C1 segment of cervical spinal cord (tissue), 14 donors: ENCODE measurements at regions not wholly inside any gene's neighbourhood (a gene's known extent, or its start where the extent isn't known, plus 50 kb on each side); places are given as distances from the start of the nearest gene placed in this dataset.
"Not testable (repeated sequence)": the region's sequence is repeated elsewhere in the genome, so short reads cannot be mapped to it uniquely, and the experiment has no call there.

ENCODE experiments used
- DNase-seq, 14 donors: peaks; one replicate each; lab custom pipeline; 2025; lab: John Stamatoyannopoulos, UW

DNA sequence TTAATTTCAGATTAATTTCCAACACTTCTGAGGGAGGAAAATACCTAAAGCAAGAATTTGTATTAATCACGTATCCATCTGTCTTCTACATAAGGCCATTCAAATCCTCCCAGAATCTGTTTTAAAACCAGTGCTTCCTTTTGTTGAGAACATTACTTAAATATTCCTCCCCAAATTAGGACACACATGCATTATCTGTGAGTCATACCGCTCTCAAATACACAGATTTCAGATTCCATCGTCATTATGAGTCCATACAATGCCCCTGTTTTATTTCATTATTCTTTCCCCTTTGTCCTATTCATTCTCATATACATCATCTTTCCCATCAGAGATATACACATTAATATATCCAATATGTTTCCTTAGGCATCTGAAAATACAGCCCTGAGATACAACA, 57.3 kb upstream of the PRSS12 start:
- DNase-seq, result no peak

DNA sequence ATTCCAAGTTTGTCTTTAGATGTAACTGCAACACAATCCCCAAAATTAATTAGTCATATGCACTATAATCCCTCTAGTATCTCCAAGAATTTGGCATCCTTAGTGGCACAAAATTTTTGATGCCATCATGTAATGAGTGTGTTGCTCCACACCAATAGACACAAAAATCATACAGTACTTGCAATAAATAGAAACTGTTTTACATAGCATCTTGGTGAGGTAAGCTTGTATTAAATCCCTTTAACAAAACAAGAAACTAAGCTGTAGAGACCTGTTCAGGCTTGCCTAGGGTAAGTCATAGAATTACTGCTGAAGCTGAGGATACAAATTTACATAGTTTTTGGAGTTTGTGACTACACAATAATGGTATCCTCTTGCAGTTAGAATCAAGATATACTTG, 64.5 kb upstream of the PRSS12 start:
- DNase-seq, result no peak

DNA sequence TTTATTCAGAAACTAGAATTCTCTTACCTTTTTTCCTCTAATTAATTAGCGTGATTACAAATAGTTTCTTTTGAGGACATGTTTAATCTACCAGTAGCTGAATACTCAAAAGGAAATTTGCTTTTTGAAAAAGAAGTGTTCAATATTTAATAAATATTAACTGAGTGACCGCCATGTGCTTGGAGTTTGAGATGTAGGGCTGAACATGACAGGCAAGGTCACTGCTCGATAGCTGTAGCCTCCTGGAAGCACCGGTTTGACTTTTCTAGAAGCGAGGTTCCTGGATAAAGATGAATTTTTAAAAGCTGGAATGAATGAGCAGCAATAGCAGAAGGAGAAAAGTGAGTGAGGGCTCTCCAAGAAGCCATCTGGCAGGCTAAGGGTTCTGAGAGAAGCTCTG, 65.0 kb upstream of the PRSS12 start:
- DNase-seq, result not testable (repeated sequence)

DNA sequence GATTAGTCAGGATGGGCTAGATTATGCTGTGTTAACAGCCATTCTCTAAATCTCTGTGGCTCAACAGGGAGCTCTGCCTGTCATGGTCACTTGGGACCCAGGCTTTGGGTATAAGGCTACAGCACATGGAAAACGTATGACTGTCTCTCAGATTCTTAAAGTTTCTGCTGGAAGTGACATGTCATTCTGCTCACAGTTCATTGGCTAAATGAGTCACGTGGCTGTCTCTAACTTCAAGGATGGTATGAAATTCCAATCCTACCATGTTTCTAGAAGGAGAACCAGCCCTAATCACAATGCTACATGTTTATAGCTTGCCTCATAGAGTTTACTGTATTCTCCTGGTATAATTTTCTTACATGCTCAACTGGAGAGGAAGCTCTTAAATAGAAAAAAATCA, 65.6 kb upstream of the PRSS12 start:
- not testable (repeated sequence) for DNase-seq

- not testable (repeated sequence) for DNase-seq
Observed at GRCh38 chr4:118419626-118420025, 66.8 kb upstream of the PRSS12 start.

GRCh38 chr4:118424062-118424461, 71.3 kb upstream of the PRSS12 start:
- peak in 4 of 14 donors; percentile 0 to 8 (median 4) for DNase-seq

DNA sequence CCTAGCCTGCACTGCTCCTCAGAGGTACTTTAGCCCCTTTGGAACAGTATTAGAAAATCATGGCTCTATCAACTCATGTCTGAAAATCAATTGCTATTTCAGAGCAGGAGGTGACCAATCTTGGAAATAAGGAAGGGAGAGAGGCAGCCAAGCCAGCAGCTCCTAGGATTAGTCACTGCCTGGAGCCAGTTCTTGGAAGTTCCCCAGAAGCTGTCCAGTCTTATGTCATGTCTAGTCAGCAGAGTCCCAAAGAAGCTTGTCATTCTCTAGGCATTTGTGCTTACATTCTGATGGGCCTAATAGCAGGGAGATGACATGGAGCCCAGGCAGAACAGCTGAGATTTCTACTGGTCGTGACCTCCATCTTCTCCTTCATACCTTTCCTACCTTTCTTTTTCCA, 76.1 kb upstream of the PRSS12 start:
- not testable (repeated sequence) for DNase-seq

DNA sequence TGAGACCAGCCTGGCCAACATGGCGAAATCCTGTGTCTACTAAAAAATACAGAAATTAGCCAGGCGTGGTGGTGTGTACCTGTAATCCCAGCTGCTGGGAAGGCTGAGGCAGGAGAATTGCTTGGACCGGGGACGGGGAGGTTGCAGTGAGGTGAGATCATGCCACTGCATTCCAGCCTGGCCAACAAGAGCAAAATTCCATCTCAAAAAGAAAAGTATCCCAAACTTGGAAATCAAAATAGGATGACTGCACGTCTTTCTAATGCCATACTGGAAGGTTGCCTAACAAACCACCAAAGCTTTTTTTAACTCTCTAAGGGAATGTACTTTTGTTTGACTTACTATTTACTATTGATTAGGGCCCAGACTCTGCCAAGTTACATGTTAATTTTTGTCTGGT, 79.6 kb upstream of the PRSS12 start:
- not testable (repeated sequence) for DNase-seq

GRCh38 chr4:118433612-118434375, 81.0 kb upstream of the PRSS12 start:
- not testable (repeated sequence) for DNase-seq

DNA sequence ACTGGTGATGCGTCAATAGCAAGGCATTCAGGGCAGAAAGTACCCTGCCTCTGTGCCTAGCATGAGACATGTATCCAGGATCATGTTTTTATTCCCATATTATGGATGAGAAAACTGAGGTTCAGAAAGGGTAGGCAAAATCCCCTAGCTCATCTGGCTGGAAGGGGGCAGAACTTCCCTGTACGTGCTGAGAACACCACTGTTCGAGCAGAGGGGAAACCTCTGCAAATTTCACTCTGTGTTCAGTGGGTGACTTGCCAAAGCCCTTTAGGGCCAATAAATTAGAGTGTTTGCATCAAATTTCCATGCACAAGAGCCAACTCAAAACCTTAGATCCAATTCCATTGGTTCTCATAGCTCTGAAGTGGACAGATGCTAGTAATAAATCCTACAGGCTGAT, 82.6 kb upstream of the PRSS12 start:
- not testable (repeated sequence) for DNase-seq

DNA sequence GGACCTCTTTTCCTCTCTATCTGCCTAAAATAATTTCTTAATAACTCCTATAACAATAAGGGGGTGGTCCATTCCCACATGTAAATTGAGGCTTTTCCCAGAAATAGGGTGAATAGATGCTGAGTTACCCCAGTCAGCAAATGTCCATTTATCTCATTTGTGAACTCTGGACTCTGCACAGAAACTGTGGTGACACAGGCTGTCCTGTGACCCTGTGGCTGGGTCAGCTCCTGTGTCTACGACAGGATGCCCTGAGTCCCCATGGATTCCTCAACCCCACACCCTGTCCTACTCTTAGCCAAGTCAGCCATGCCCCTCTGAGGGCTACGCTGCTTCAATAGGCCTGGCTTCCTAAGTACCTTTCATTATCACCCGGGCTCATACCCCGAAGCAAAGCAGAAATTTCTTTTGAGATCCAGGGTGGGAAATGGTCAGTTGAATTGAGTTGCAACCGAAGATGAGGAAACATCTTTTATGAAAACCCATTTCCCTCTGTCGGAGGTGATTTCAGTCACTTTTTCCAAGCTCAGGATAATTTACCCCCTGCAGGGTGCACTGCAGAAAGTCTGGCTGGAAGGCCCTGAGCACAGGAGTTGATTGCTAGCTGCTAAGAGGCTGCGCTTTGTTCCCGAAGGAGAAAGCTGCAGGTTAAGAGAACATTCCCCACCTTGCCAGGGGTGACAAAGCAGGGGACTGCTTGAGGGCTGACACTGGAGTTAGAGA, 89.5 kb upstream of the PRSS12 start:
- not testable (repeated sequence) for DNase-seq

- not testable (repeated sequence) for DNase-seq
Observed at GRCh38 chr4:118447397-118447796, 94.6 kb upstream of the PRSS12 start.

GRCh38 chr4:118454857-118455256, 102.1 kb upstream of the PRSS12 start:
- DNase-seq, result not testable (repeated sequence)

- DNase-seq, result not testable (repeated sequence)
Observed at GRCh38 chr4:118461435-118461834, 108.6 kb upstream of the PRSS12 start.

GRCh38 chr4:118465831-118466230, 113.0 kb upstream of the PRSS12 start:
- not testable (repeated sequence) for DNase-seq

- not testable (repeated sequence) for DNase-seq
Observed at GRCh38 chr4:118474001-118474626, 121.3 kb upstream of the PRSS12 start.

DNA sequence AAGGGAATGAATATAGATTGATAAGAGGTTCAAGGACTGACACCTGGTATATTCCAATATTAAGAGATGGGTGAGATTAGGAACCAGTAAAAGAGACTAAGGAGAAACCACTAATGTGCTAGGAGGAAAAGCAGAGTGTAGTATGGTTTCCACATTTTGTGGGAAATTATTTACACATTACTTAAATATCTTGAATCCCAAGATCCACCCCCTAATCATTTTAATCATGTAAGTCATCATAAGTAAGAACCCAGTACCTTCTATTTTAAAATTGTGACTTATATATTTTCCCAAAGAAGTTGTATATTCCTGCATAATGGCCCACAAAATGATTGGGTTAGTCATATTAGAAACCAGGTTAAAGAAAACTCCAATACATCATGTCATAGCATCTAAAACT, 122.0 kb upstream of the PRSS12 start:
- DNase-seq, result not testable (repeated sequence)

DNA sequence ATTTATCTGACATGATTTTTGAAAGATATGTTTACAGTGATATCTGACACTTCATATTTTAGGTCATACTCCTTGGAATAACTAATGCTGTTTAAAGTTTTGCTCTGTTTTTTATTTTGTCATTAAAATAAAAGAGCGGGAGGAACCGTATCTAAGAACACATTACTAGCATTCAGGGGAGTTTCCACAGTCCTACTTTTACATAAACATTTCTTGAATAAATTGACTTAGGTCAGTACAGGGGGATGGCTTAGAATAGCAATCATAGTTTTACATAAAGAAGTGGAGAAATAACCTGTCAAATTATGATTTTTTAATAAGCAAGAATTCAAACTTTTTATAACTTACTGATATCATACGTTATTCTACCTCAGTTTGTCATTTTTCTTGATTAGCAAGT, 123.1 kb upstream of the PRSS12 start:
- not testable (repeated sequence) for DNase-seq

DNA sequence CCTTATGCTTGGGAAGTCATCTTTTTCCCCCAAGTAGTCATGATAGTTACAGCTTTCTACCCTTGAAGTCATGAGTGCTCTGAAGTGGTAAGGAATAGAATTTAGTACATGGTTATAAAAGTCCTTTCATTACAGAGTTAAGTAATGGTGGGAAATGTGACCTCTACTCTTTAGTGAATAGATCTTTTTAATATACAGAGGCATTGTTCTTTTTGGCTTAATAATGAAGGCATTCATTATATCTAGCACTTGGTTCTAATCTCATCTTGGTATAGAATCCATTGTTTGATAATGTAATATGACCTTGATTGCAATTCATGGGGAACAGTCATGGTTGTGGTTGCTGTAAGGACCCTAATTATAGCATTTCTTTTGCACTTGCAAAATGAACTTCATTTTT, 125.0 kb upstream of the PRSS12 start:
- not testable (repeated sequence) for DNase-seq

GRCh38 chr4:118485801-118486314, 133.1 kb upstream of the PRSS12 start:
- DNase-seq, result not testable (repeated sequence)

DNA sequence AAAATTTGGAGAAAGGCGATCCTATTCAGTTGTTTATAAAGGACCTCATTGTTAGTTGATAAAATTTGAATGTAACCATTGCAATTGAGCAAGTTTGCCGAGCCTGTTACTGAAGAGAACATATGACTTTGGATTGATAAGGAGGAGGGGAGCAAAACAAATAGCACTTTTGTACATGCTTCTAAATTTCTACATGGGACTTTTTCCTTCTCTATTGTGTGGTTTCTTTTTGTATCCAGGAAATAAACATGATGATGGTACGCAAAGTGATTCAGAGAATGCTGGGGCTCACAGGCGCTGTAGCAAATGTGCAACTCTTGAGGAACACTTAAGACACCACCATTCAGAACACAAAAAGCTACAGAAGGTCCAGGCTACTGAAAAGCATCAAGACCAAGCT, 140.2 kb upstream of the PRSS12 start:
- not testable (repeated sequence) for DNase-seq

- not testable (repeated sequence) for DNase-seq
Observed at GRCh38 chr4:118494437-118494836, 141.6 kb upstream of the PRSS12 start.
